ENCODE measurements at regions not wholly inside any gene's neighbourhood (a gene's known extent, or its start where the extent isn't known, plus 50 kb on each side); places are given as distances from the start of the nearest gene placed in this dataset.

DNA sequence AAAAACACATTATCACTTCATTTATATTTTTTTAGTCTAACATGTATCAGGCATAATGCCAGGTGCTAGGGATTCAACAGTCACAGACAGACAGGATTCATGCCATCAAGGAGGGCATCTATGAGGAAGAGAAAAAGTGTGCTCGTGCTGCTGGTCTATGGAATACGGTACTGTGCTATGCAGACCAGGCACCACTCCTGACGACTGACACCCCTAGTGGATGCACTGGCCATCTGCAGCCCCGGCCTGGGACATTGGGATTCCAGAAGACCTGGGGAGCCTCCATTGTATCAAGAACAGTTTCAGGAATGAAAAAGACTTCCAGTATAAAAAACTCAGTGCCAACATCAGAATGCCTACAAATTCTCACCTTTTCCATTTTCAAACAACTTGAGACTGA is 94.0 kb downstream of the KLF12 start:
- no peak overlapping the region for H3K4me3 ChIP-seq (ENCODE audit: low read depth, low read length)
- H3K27me3 ChIP-seq (ENCODE audit: control insufficient read depth, insufficient read depth, low read length): no peaks in the 10 kb centered on the region
- H3K36me3 ChIP-seq (ENCODE audit: control insufficient read depth, insufficient read depth, low read length): no peaks in the 10 kb centered on the region
- no peak for DNase-seq (ENCODE audit: low read depth)
- TF ChIP-seq, protein P1, sequence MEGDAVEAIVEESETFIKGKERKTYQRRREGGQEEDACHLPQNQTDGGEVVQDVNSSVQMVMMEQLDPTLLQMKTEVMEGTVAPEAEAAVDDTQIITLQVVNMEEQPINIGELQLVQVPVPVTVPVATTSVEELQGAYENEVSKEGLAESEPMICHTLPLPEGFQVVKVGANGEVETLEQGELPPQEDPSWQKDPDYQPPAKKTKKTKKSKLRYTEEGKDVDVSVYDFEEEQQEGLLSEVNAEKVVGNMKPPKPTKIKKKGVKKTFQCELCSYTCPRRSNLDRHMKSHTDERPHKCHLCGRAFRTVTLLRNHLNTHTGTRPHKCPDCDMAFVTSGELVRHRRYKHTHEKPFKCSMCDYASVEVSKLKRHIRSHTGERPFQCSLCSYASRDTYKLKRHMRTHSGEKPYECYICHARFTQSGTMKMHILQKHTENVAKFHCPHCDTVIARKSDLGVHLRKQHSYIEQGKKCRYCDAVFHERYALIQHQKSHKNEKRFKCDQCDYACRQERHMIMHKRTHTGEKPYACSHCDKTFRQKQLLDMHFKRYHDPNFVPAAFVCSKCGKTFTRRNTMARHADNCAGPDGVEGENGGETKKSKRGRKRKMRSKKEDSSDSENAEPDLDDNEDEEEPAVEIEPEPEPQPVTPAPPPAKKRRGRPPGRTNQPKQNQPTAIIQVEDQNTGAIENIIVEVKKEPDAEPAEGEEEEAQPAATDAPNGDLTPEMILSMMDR (IDR thresholded peaks at IDR 0.05; ENCODE audit: insufficient read depth, low read length, poor library complexity, severe bottlenecking): peak; percentile 65

DNA sequence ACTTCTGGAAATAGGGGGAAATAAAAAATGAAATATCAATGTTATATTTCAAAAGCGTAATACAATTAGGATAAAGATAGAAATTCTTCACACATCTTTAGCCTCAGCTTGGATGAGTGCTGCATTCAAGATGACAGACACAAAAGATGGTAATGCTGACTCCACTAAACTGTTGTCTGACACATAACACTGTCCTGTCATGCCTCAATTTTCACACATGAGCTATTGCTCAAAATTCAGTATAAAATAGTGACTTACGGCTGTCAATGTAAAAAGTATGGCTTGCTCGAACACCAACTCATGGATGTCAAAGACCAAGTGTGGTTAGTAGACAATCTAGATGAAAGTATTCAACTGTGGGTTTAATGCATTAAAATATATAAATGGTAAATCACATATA is 94.5 kb downstream of the KLF12 start:
- Histone ChIP-seq H3K36me3 (ENCODE audit: control insufficient read depth, insufficient read depth, low read length) (no peaks in the 10 kb centered on the region), H3K4me3 (ENCODE audit: low read depth, low read length) (no peak overlapping the region), H3K27me3 (ENCODE audit: control insufficient read depth, insufficient read depth, low read length) (no peaks in the 10 kb centered on the region)
- TF ChIP-seq, protein P1 (IDR thresholded peaks at IDR 0.05; ENCODE audit: insufficient read depth, low read length, poor library complexity, severe bottlenecking): no peak
- DNase-seq (ENCODE audit: low read depth): no peak

DNA sequence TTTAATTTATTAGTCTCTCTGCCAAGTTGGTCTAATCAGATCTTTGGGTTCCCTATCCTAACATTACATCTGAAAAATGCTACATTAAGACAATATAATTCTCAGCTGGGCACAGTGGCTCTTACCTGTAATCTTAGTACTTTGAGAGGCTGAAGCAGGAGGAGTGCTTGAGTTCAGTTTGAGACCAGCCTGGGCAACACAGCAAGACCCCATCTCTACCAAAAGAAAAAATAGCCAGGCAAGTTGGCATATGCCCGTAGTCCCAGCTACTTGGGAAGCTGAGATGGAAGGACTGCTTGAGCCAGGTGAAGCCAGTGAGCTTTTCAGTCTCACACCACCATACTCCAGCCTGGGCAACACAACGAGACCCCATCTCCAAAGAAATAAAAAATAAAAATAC is 95.0 kb downstream of the KLF12 start:
- no peak for DNase-seq (ENCODE audit: low read depth)
- H3K27me3 ChIP-seq (ENCODE audit: control insufficient read depth, insufficient read depth, low read length): no peaks in the 10 kb centered on the region
- H3K36me3 ChIP-seq (ENCODE audit: control insufficient read depth, insufficient read depth, low read length): no peaks in the 10 kb centered on the region
- no peak overlapping the region for H3K4me3 ChIP-seq (ENCODE audit: low read depth, low read length)
- TF ChIP-seq, protein P1 (IDR thresholded peaks at IDR 0.05; ENCODE audit: insufficient read depth, low read length, poor library complexity, severe bottlenecking): no peak

DNA sequence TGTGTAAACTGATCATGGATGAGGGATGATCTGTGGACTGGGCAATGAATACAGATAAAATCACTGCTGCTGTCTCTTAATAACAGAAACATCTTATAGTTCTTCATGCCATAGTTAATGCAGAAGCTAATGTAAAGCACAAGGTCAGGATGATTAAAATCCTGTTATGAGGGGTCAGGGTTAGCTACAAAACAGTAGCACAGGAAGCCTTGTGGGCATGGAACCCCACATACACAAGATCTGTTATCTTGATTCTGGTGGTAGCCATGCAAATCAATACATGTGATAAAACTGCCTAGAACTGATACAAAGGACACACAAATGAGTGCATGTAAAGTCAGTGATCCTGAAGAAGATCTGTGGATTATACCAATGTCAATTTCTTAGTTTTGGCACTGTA is 96.4 kb downstream of the KLF12 start:
- no peak overlapping the region for H3K4me3 ChIP-seq (ENCODE audit: low read depth, low read length)
- H3K27me3 ChIP-seq (ENCODE audit: control insufficient read depth, insufficient read depth, low read length): no peaks in the 10 kb centered on the region
- TF ChIP-seq, protein P1 (IDR thresholded peaks at IDR 0.05; ENCODE audit: insufficient read depth, low read length, poor library complexity, severe bottlenecking): no peak
- H3K36me3 ChIP-seq (ENCODE audit: control insufficient read depth, insufficient read depth, low read length): no peaks in the 10 kb centered on the region
- DNase-seq (ENCODE audit: low read depth): no peak

DNA sequence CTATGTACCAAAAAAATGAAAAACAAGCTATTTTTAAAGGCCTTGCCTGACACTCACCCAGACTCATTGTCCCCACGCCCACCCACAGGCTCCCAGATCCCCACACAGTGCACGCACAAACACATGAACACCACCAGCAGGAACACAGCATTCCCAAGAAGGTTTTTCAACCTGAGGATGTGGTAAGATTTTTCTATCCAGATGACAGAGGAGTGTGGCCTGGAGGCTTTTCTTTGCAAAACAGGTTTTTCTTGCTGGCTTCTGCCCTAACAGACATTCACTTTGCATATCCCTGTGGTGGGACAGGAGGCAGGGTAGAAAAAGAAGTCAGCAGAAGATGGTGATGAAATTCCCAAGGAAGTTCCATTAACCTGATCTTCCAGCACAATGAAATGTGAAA is 97.8 kb downstream of the KLF12 start:
- TF ChIP-seq, protein P1 (IDR thresholded peaks at IDR 0.05; ENCODE audit: insufficient read depth, low read length, poor library complexity, severe bottlenecking): no peak
- no peaks in the 10 kb centered on the region for H3K36me3 ChIP-seq (ENCODE audit: control insufficient read depth, insufficient read depth, low read length)
- no peaks in the 10 kb centered on the region for H3K27me3 ChIP-seq (ENCODE audit: control insufficient read depth, insufficient read depth, low read length)
- H3K4me3 ChIP-seq (ENCODE audit: low read depth, low read length): no peak overlapping the region
- DNase-seq (ENCODE audit: low read depth): peak; percentile 14

DNA sequence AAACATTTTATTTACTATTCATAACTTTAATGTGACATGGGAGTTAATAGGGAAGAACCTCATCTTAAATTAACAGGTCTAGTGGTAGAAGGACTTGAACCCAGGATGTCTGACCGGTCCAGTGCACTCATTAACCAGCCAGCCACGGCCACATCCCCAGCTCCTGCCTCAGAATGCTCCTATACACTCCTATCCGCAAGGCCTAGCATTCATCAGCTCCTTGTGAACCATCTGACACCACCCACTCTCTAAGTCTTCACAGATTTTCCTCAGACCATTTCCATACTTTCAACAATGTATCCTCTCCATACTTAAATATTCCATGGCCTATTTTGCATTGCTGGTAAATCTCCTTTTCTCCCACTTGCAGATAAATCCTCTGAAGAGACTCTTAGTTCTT is 98.3 kb downstream of the KLF12 start:
- H3K4me3 ChIP-seq (ENCODE audit: low read depth, low read length): no peak overlapping the region
- no peaks in the 10 kb centered on the region for H3K36me3 ChIP-seq (ENCODE audit: control insufficient read depth, insufficient read depth, low read length)
- DNase-seq (ENCODE audit: low read depth): no peak
- TF ChIP-seq, protein P1 (IDR thresholded peaks at IDR 0.05; ENCODE audit: insufficient read depth, low read length, poor library complexity, severe bottlenecking): no peak
- no peaks in the 10 kb centered on the region for H3K27me3 ChIP-seq (ENCODE audit: control insufficient read depth, insufficient read depth, low read length)

Measured in kidney epithelial cell (primary cell).